Adrenal gland (tissue), 5 donors: ENCODE measurements at regions not wholly inside any gene's neighbourhood (a gene's known extent, or its start where the extent isn't known, plus 50 kb on each side); places are given as distances from the start of the nearest gene placed in this dataset.

Experiments used
- CTCF ChIP-seq, 6 experiments: fragments of 450-650 bp in 4 of 6; fragments of 200-600 bp in 2 of 6; sonication (generic) in 1 of 6; IDR thresholded peaks; 1 replicate in 5 of 6; 2 replicates in 1 of 6; pipeline versions ENCODE4 v1.5.1 to v1.8.0; 2016 to 2021; ENCODE audit warnings: antibody characterized with exemption in 6 of 6, mild to moderate bottlenecking in 2 of 6, moderate library complexity in 1 of 6
- POLR2A ChIP-seq, 2 donors: fragments of 450-650 bp; IDR thresholded peaks; one replicate each; pipeline ENCODE4 v1.6.1; 2017; ENCODE audit warnings: antibody characterized with exemption in 2 of 2, mild to moderate bottlenecking in 2 of 2, moderate library complexity in 1 of 2
- donor health status: DM: no; HTN: no; CAD: no.

- TF ChIP-seq CTCF (IDR thresholded peaks at IDR 0.05) (no peak), POLR2A (IDR thresholded peaks at IDR 0.05) (no peak)
Observed at GRCh38 chr15:92779874-92780273, 120.2 kb upstream of the CHD2 start.
